C1 segment of cervical spinal cord (tissue), 14 donors: ENCODE measurements at regions not wholly inside any gene's neighbourhood (a gene's known extent, or its start where the extent isn't known, plus 50 kb on each side); places are given as distances from the start of the nearest gene placed in this dataset.

Source experiments
- DNase-seq, 14 donors: peaks; one replicate each; lab custom pipeline; 2025; lab: John Stamatoyannopoulos, UW

GRCh38 chr15:69974321-69974720 lies 123.4 kb downstream of the TLE3 start:
- no peak for DNase-seq

GRCh38 chr15:69976366-69976994 lies 121.2 kb downstream of the TLE3 start:
- DNase-seq, result no peak

GRCh38 chr15:69978603-69979002 lies 119.1 kb downstream of the TLE3 start:
- DNase-seq, result no peak

GRCh38 chr15:69979262-69979661 lies 118.5 kb downstream of the TLE3 start:
- no peak for DNase-seq

GRCh38 chr15:69979783-69980182 lies 117.9 kb downstream of the TLE3 start:
- no peak for DNase-seq

GRCh38 chr15:69980341-69981059 lies 117.2 kb downstream of the TLE3 start:
- no peak for DNase-seq

- no peak for DNase-seq
These were observed 115.7 kb downstream of the TLE3 start for GRCh38 chr15:69982037-69982436.

- no peak for DNase-seq
These were observed 113.9 kb downstream of the TLE3 start for GRCh38 chr15:69983696-69984265.

GRCh38 chr15:69987492-69988489 lies 109.9 kb downstream of the TLE3 start:
- no peak for DNase-seq

GRCh38 chr15:69988541-69989225 lies 109.0 kb downstream of the TLE3 start:
- DNase-seq, result no peak

GRCh38 chr15:69990566-69991421 lies 106.9 kb downstream of the TLE3 start:
- DNase-seq, result no peak

GRCh38 chr15:69991551-69991980 lies 106.2 kb downstream of the TLE3 start:
- no peak for DNase-seq

GRCh38 chr15:69992348-69992747 lies 105.4 kb downstream of the TLE3 start:
- no peak for DNase-seq

- no peak for DNase-seq
These were observed 103.1 kb downstream of the TLE3 start for GRCh38 chr15:69994429-69995205.

- no peak for DNase-seq
These were observed 101.2 kb downstream of the TLE3 start for GRCh38 chr15:69996321-69997160.

- no peak for DNase-seq
These were observed 100.6 kb downstream of the TLE3 start for GRCh38 chr15:69997161-69997485.
